A549 (cell line): ENCODE measurements at regions not wholly inside any gene's neighbourhood (a gene's known extent, or its start where the extent isn't known, plus 50 kb on each side); places are given as distances from the start of the nearest gene placed in this dataset.

Source experiments
- ATAC-seq, 2 experiments: fragments of 200-7000 bp in 1 of 2; fragments of >200 bp in 1 of 2; cut with Nextera tagmentation in 1 of 2; cut with Tn5 transposase in 1 of 2; 3 replicates each; pipeline versions ENCODE4 v1.8.0 to v1.9.1; 2018 to 2020; ENCODE audit warnings: mild to moderate bottlenecking in 1 of 2, moderate library complexity in 1 of 2
- CTCF ChIA-PET: fragments of 300-600 bp; sonication (Branson Sonifier 250); formaldehyde crosslinking; extraction: SDS; loops from one replicate; lab custom pipeline; 2021; ENCODE audit warnings: antibody characterized with exemption, inconsistent platforms; lab: Yijun Ruan, JAX
- POLR2A ChIA-PET: fragments of 350-600 bp; formaldehyde crosslinking; extraction: SDS; loops from one replicate; lab custom pipeline; 2021; ENCODE audit warnings: antibody characterized with exemption, inconsistent platforms; lab: Yijun Ruan, JAX
- DNase-seq, 2 experiments: peaks; one replicate each; pipeline versions ENCODE4 v3.0.0 to v3.0.0-alpha.2; 2011 to 2016; ENCODE audit warnings: low read depth in 1 of 2, low spot score in 1 of 2
- FAIRE-seq: peaks from 2 replicates; lab custom pipeline; 2011; peaks lifted over from hg19 to GRCh38; lab: Jason Lieb, UNC
- H3K27ac ChIP-seq, 2 experiments: fragments of >200 bp; sonication (Bioruptor Twin); formaldehyde crosslinking; 3 replicates each; pipeline ENCODE4 v1.5.1; 2016 to 2017
- H3K4me1 ChIP-seq: fragments of >200 bp; sonication (Bioruptor Twin); formaldehyde crosslinking; 3 replicates; pipeline ENCODE4 v1.6.1; 2016
- H3K4me2 ChIP-seq: fragments of >200 bp; sonication (Bioruptor Twin); formaldehyde crosslinking; 3 replicates; pipeline ENCODE4 v1.6.1; 2016
- H3K4me3 ChIP-seq: fragments of >200 bp; sonication (Bioruptor Twin); formaldehyde crosslinking; 3 replicates; pipeline ENCODE4 v1.5.1; 2016
- H3K9me3 ChIP-seq: fragments of >200 bp; sonication (Bioruptor Twin); formaldehyde crosslinking; 3 replicates; pipeline ENCODE4 v1.6.1; 2016
- CHD2 ChIP-seq: fragments of 150-350 bp; IDR thresholded peaks from 2 replicates; pipeline ENCODE4 v1.6.1; 2014; ENCODE audit warnings: low read length; ENCODE audit not compliant: partially characterized antibody
- EHF ChIP-seq: fragments of 250-450 bp; sonication (Bioruptor Pico); IDR thresholded peaks from 2 replicates; pipeline ENCODE4 v1.5.0; 2020; ENCODE audit warnings: mild to moderate bottlenecking
- EHMT2 ChIP-seq: fragments of 200-600 bp; sonication (generic); IDR thresholded peaks from 2 replicates; pipeline ENCODE4 v1.6.1; 2016; ENCODE audit warnings: antibody characterized with exemption, low read depth, mild to moderate bottlenecking, moderate library complexity
- EP300 ChIP-seq, 2 experiments: fragments of >200 bp; sonication (Bioruptor Twin); formaldehyde crosslinking; IDR thresholded peaks; 2 replicates in 1 of 2; 3 replicates in 1 of 2; pipeline ENCODE4 v1.6.1; 2016 to 2017
- ESRRA ChIP-seq: fragments of 150-350 bp; IDR thresholded peaks from 2 replicates; pipeline ENCODE4 v1.6.1; 2014; ENCODE audit warnings: mild to moderate bottlenecking, low read length, borderline replicate concordance
- FOXS1 ChIP-seq: fragments of 250-450 bp; sonication (Bioruptor Pico); IDR thresholded peaks from 2 replicates; pipeline ENCODE4 v1.5.0; 2020; ENCODE audit warnings: mild to moderate bottlenecking, moderate library complexity
- HEYL ChIP-seq: fragments of 250-450 bp; sonication (Bioruptor Pico); IDR thresholded peaks from 2 replicates; pipeline ENCODE4 v1.8.0; 2021; ENCODE audit warnings: mild to moderate bottlenecking, moderate library complexity
- HOXA7 ChIP-seq: fragments of 250-450 bp; sonication (Bioruptor Pico); IDR thresholded peaks from 2 replicates; pipeline ENCODE4 v1.5.0; 2020; ENCODE audit warnings: mild to moderate bottlenecking, moderate library complexity
- HOXB5 ChIP-seq: fragments of 250-450 bp; sonication (Bioruptor Pico); IDR thresholded peaks from 2 replicates; pipeline ENCODE4 v1.5.0; 2020; ENCODE audit warnings: mild to moderate bottlenecking, moderate library complexity
- JUNB ChIP-seq: fragments of >200 bp; sonication (Bioruptor Twin); formaldehyde crosslinking; IDR thresholded peaks from 2 replicates; pipeline ENCODE4 v1.6.1; 2016
- KDM1A ChIP-seq: fragments of 200-600 bp; sonication (generic); IDR thresholded peaks from 2 replicates; pipeline ENCODE4 v1.6.1; 2016; ENCODE audit warnings: low read depth, mild to moderate bottlenecking
- KDM5A ChIP-seq: fragments of 200-600 bp; sonication (generic); IDR thresholded peaks from 2 replicates; pipeline ENCODE4 v1.6.1; 2016; ENCODE audit warnings: antibody characterized with exemption, mild to moderate bottlenecking
- MAZ ChIP-seq: fragments of 150-350 bp; IDR thresholded peaks from 2 replicates; pipeline ENCODE4 v1.6.1; 2014; ENCODE audit warnings: antibody characterized with exemption, low read depth, low read length, borderline replicate concordance
- MYC ChIP-seq: IDR thresholded peaks from 2 replicates; pipeline ENCODE4 v1.6.1; 2012; ENCODE audit warnings: mild to moderate bottlenecking, inconsistent platforms, low read length, improper control_type of control experiment, borderline replicate concordance
- NR3C1 ChIP-seq: fragments of >200 bp; sonication (Bioruptor Twin); formaldehyde crosslinking; IDR thresholded peaks from 3 replicates; pipeline ENCODE4 v1.6.1; 2017
- PHF8 ChIP-seq: fragments of 200-600 bp; sonication (generic); IDR thresholded peaks from 2 replicates; pipeline ENCODE4 v1.6.1; 2016; ENCODE audit warnings: low read depth, mild to moderate bottlenecking, antibody characterized with exemption, moderate library complexity, borderline replicate concordance
- POLR2A ChIP-seq: IDR thresholded peaks from 2 replicates; pipeline ENCODE4 v1.6.1; 2012; ENCODE audit warnings: mild to moderate bottlenecking, low read length
- POLR2AphosphoS2 ChIP-seq: conservative IDR thresholded peaks from 2 replicates; pipeline ENCODE4 v1.6.1; 2012; ENCODE audit warnings: low read length, improper control_type of control experiment, inconsistent platforms
- RAD21 ChIP-seq, 2 experiments: fragments of >200 bp in 1 of 2; sonication (Bioruptor Twin) in 1 of 2; formaldehyde crosslinking in 1 of 2; IDR thresholded peaks in 1 of 2; conservative IDR thresholded peaks in 1 of 2; 2 replicates in 1 of 2; 3 replicates in 1 of 2; pipeline ENCODE4 v1.6.1; 2012 to 2018; ENCODE audit warnings: inconsistent platforms in 1 of 2
- RCOR1 ChIP-seq: fragments of 150-350 bp; IDR thresholded peaks from 2 replicates; pipeline ENCODE4 v1.6.1; 2014; ENCODE audit warnings: antibody characterized with exemption, low read length, low read depth
- RNF2 ChIP-seq: fragments of 200-600 bp; sonication (generic); IDR thresholded peaks from 2 replicates; pipeline ENCODE4 v1.6.1; 2016; ENCODE audit warnings: low read depth, mild to moderate bottlenecking, antibody characterized with exemption, moderate library complexity, borderline replicate concordance
- SREBF2 ChIP-seq: fragments of 450-650 bp; IDR thresholded peaks from 2 replicates; pipeline ENCODE4 v1.6.1; 2014; ENCODE audit warnings: mild to moderate bottlenecking, moderate library complexity
- ZC3H11A ChIP-seq: fragments of 450-650 bp; IDR thresholded peaks from 2 replicates; pipeline ENCODE4 v1.6.1; 2014; ENCODE audit warnings: antibody characterized with exemption, mild to moderate bottlenecking
- ZNF302 ChIP-seq: fragments of 250-450 bp; sonication (Bioruptor Pico); IDR thresholded peaks from 2 replicates; pipeline ENCODE4 v1.9.0; 2021; ENCODE audit warnings: inconsistent platforms, mild to moderate bottlenecking, moderate library complexity
- ZSCAN20 ChIP-seq: fragments of 250-450 bp; sonication (Bioruptor Pico); IDR thresholded peaks from 2 replicates; pipeline ENCODE4 v1.8.0; 2022; ENCODE audit warnings: mild to moderate bottlenecking, moderate library complexity
- WGBS: methylation state at CpG from one replicate; pipeline ENCODE4 v1.1.6; 2017; ENCODE audit errors: missing lambda C conversion rate; 5-methylcytosine and 5-hydroxymethylcytosine counted together
- TF ChIP-seq, protein P1 (sequence below): fragments of >200 bp; sonication (Bioruptor Twin); formaldehyde crosslinking; IDR thresholded peaks from 2 replicates; pipeline ENCODE4 v1.6.1; 2016
- TF ChIP-seq, protein P2 (sequence below): IDR thresholded peaks from 2 replicates; pipeline ENCODE4 v1.6.1; 2012; ENCODE audit warnings: low read depth, borderline replicate concordance
- TF ChIP-seq, protein P3 (sequence below): fragments of 250-450 bp; sonication (Bioruptor Pico); IDR thresholded peaks from 2 replicates; pipeline ENCODE4 v1.5.0; 2021; ENCODE audit warnings: mild to moderate bottlenecking, moderate library complexity, borderline replicate concordance
- TF ChIP-seq, protein P4 (sequence below): fragments of >200 bp; sonication (Bioruptor Twin); formaldehyde crosslinking; IDR thresholded peaks from 3 replicates; pipeline ENCODE4 v1.6.1; 2016
- TF ChIP-seq, protein P5 (sequence below): fragments of 250-450 bp; sonication (Bioruptor Pico); IDR thresholded peaks from 2 replicates; pipeline ENCODE4 v1.5.0; 2020; ENCODE audit warnings: low read depth, mild to moderate bottlenecking, moderate library complexity
- TF ChIP-seq, protein P6 (sequence below): IDR thresholded peaks from 2 replicates; pipeline ENCODE4 v1.6.1; 2012
- TF ChIP-seq, protein P7 (sequence below): fragments of >200 bp; sonication (Bioruptor Twin); formaldehyde crosslinking; IDR thresholded peaks from 3 replicates; pipeline ENCODE4 v1.5.1; 2016

DNA sequence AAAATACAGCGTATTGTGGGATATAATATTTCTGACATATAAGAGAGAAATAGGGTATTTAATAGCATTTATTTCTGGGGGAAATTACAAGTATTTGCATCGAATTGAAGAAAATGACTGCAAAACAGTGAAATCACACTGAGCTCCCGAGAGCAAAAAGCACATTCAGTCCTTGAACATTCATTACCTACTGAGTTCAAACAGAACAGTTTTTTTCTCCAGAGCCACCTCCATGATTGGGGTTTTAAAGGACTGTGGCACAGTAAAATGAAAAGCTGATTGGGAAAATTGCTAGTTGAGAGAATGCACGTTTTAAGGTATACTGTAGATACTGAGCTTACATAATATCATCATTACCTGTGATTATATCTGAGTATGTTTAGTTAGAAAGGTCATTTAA lies 58.0 kb upstream of the TRPC4 start:
- Histone ChIP-seq H3K27ac (no peak overlapping the region), H3K9me3 (no peaks in the 10 kb centered on the region), H3K4me3 (no peak overlapping the region), H3K4me1 (no peaks in the 10 kb centered on the region), H3K4me2 (no peak overlapping the region)
- 8% methylated on average over 4 of the region's 4 CpGs for WGBS
- ChIA-PET CTCF (no interaction called here), POLR2A (no interaction called here)
- ATAC-seq = no peak
- TF ChIP-seq POLR2A (no peak), HOXB5 (no peak), JUNB (no peak), ZC3H11A (no peak), RCOR1 (no peak), KDM5A (no peak), MAZ (no peak), SREBF2 (no peak), EHF (CRISPR knock-in tag) (no peak), EHMT2 (no peak), ZNF302 (CRISPR knock-in tag) (no peak), RAD21 (conservative IDR thresholded peaks at IDR 0.05 in 1 of 2, IDR thresholded peaks at IDR 0.05 in 1 of 2) (no peak), ESRRA (no peak), FOXS1 (CRISPR knock-in tag) (no peak)
- TF ChIP-seq, protein P1, sequence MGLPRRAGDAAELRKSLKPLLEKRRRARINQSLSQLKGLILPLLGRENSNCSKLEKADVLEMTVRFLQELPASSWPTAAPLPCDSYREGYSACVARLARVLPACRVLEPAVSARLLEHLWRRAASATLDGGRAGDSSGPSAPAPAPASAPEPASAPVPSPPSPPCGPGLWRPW = no peak
- TF ChIP-seq, protein P2, sequence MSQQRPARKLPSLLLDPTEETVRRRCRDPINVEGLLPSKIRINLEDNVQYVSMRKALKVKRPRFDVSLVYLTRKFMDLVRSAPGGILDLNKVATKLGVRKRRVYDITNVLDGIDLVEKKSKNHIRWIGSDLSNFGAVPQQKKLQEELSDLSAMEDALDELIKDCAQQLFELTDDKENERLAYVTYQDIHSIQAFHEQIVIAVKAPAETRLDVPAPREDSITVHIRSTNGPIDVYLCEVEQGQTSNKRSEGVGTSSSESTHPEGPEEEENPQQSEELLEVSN = no peak
- TF ChIP-seq, protein P3, sequence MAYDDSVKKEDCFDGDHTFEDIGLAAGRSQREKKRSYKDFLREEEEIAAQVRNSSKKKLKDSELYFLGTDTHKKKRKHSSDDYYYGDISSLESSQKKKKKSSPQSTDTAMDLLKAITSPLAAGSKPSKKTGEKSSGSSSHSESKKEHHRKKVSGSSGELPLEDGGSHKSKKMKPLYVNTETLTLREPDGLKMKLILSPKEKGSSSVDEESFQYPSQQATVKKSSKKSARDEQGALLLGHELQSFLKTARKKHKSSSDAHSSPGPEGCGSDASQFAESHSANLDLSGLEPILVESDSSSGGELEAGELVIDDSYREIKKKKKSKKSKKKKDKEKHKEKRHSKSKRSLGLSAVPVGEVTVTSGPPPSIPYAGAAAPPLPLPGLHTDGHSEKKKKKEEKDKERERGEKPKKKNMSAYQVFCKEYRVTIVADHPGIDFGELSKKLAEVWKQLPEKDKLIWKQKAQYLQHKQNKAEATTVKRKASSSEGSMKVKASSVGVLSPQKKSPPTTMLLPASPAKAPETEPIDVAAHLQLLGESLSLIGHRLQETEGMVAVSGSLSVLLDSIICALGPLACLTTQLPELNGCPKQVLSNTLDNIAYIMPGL (CRISPR knock-in tag) = no peak
- FAIRE-seq = no peak
- DNase-seq = no peak

DNA sequence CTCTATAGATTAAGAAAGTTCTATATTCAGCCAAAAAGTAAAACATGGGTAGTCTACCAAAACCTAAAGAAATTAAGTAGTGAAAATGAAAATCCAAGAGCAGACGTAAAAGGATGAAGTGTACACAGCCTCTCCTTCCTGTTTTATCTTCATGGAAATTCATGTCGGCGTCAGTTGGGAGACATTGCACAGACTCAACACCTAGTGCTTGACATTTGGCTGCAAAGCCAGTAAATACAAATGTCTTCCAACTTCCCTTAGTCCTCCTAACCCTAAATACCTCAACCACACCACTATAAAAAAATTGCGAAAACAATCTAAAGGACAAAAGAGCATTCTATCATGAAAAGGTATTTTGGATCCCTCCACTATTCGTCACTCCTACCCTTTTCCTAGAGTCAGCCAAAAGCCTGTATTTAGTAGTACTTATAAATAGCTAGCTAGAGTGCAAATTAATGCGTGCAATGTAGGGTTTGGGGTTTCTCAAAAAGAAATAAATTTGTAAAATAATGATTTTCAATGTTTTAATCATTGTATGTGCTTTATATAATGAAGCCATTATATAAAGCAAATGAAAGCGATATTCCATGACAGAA lies 56.4 kb upstream of the TRPC4 start:
- POLR2A ChIA-PET = no interaction called here
- H3K27ac ChIP-seq = no peak overlapping the region
- no peak for ATAC-seq
- no peaks in the 10 kb centered on the region for H3K9me3 ChIP-seq
- no peak overlapping the region for H3K4me2 ChIP-seq
- H3K4me3 ChIP-seq = no peak overlapping the region
- no peak for FAIRE-seq
- H3K4me1 ChIP-seq = no peaks in the 10 kb centered on the region
- WGBS = 38% methylated on average over 7 of the region's 7 CpGs
- CTCF ChIA-PET = no interaction called here
- TF ChIP-seq HEYL (CRISPR knock-in tag) (no peak), RAD21 (conservative IDR thresholded peaks at IDR 0.05 in 1 of 2, IDR thresholded peaks at IDR 0.05 in 1 of 2) (no peak), CHD2 (no peak), PHF8 (no peak), NR3C1 (no peak), ZC3H11A (no peak), EHF (CRISPR knock-in tag) (no peak), EP300 (IDR thresholded peaks at IDR 0.05) (no peak), MAZ (no peak), ZSCAN20 (no peak), POLR2AphosphoS2 (no peak), MYC (no peak), KDM1A (no peak), RNF2 (no peak), HOXA7 (CRISPR knock-in tag) (no peak)
- TF ChIP-seq, protein P4, sequence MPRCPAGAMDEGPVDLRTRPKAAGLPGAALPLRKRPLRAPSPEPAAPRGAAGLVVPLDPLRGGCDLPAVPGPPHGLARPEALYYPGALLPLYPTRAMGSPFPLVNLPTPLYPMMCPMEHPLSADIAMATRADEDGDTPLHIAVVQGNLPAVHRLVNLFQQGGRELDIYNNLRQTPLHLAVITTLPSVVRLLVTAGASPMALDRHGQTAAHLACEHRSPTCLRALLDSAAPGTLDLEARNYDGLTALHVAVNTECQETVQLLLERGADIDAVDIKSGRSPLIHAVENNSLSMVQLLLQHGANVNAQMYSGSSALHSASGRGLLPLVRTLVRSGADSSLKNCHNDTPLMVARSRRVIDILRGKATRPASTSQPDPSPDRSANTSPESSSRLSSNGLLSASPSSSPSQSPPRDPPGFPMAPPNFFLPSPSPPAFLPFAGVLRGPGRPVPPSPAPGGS = no peak
- TF ChIP-seq, protein P5, sequence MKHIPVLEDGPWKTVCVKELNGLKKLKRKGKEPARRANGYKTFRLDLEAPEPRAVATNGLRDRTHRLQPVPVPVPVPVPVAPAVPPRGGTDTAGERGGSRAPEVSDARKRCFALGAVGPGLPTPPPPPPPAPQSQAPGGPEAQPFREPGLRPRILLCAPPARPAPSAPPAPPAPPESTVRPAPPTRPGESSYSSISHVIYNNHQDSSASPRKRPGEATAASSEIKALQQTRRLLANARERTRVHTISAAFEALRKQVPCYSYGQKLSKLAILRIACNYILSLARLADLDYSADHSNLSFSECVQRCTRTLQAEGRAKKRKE (CRISPR knock-in tag) = no peak
- TF ChIP-seq, protein P6, sequence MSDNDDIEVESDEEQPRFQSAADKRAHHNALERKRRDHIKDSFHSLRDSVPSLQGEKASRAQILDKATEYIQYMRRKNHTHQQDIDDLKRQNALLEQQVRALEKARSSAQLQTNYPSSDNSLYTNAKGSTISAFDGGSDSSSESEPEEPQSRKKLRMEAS = no peak
- TF ChIP-seq, protein P7, sequence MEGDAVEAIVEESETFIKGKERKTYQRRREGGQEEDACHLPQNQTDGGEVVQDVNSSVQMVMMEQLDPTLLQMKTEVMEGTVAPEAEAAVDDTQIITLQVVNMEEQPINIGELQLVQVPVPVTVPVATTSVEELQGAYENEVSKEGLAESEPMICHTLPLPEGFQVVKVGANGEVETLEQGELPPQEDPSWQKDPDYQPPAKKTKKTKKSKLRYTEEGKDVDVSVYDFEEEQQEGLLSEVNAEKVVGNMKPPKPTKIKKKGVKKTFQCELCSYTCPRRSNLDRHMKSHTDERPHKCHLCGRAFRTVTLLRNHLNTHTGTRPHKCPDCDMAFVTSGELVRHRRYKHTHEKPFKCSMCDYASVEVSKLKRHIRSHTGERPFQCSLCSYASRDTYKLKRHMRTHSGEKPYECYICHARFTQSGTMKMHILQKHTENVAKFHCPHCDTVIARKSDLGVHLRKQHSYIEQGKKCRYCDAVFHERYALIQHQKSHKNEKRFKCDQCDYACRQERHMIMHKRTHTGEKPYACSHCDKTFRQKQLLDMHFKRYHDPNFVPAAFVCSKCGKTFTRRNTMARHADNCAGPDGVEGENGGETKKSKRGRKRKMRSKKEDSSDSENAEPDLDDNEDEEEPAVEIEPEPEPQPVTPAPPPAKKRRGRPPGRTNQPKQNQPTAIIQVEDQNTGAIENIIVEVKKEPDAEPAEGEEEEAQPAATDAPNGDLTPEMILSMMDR = no peak
- no peak for DNase-seq
